ENCODE measurements at regions not wholly inside any gene's neighbourhood (a gene's known extent, or its start where the extent isn't known, plus 50 kb on each side); places are given as distances from the start of the nearest gene placed in this dataset.

- Histone ChIP-seq H3K27me3 (no peaks in the 10 kb centered on the region), H3K9me3 (ENCODE audit: low read depth) (no peaks in the 10 kb centered on the region), H3K36me3 (no peaks in the 10 kb centered on the region), H3K4me3 (no peak overlapping the region), H3K27ac (no peak overlapping the region), H3K4me1 (ENCODE audit: low read depth) (peaks cover 18% of the 10 kb centered on the region)
- peak; percentile 66 for TF ChIP-seq CTCF (IDR thresholded peaks at IDR 0.05; ENCODE audit: low read depth, low read length)
- DNase-seq (ENCODE audit: low read depth in 1 of 2, low spot score in 1 of 2): peak in 1 of 2 donors; percentile 53
These were observed 90.6 kb upstream of the FGF3 start for GRCh38 chr11:69909561-69910518.

GRCh38 chr11:69910519-69911309, 91.5 kb upstream of the FGF3 start:
- TF ChIP-seq CTCF (IDR thresholded peaks at IDR 0.05; ENCODE audit: low read depth, low read length): no peak
- H3K4me1 ChIP-seq (ENCODE audit: low read depth): peaks cover 11% of the 10 kb centered on the region
- H3K4me3 ChIP-seq: no peak overlapping the region
- no peaks in the 10 kb centered on the region for H3K27me3 ChIP-seq
- no peak overlapping the region for H3K27ac ChIP-seq
- no peaks in the 10 kb centered on the region for H3K36me3 ChIP-seq
- no peaks in the 10 kb centered on the region for H3K9me3 ChIP-seq (ENCODE audit: low read depth)
- DNase-seq (ENCODE audit: low read depth in 1 of 2, low spot score in 1 of 2): no peak

- TF ChIP-seq CTCF (IDR thresholded peaks at IDR 0.05; ENCODE audit: low read depth, low read length): no peak
- Histone ChIP-seq H3K27me3 (peaks cover under 1% of the 10 kb centered on the region), H3K36me3 (no peaks in the 10 kb centered on the region), H3K9me3 (ENCODE audit: low read depth) (no peaks in the 10 kb centered on the region), H3K4me3 (no peak overlapping the region), H3K27ac (no peak overlapping the region), H3K4me1 (ENCODE audit: low read depth) (peaks cover 2% of the 10 kb centered on the region)
- no peak for DNase-seq (ENCODE audit: low read depth in 1 of 2, low spot score in 1 of 2)
These were observed 92.3 kb upstream of the FGF3 start for GRCh38 chr11:69911310-69912160.

- Histone ChIP-seq H3K9me3 (ENCODE audit: low read depth) (no peaks in the 10 kb centered on the region), H3K27ac (no peak overlapping the region), H3K4me3 (no peak overlapping the region), H3K27me3 (peaks cover 7% of the 10 kb centered on the region), H3K36me3 (no peaks in the 10 kb centered on the region), H3K4me1 (ENCODE audit: low read depth) (no peaks in the 10 kb centered on the region)
- TF ChIP-seq CTCF (IDR thresholded peaks at IDR 0.05; ENCODE audit: low read depth, low read length): no peak
- no peak for DNase-seq (ENCODE audit: low read depth in 1 of 2, low spot score in 1 of 2)
These were observed 93.1 kb upstream of the FGF3 start for GRCh38 chr11:69912161-69912910.
